HG03159 (cell line): ENCODE measurements at regions not wholly inside any gene's neighbourhood (a gene's known extent, or its start where the extent isn't known, plus 50 kb on each side); places are given as distances from the start of the nearest gene placed in this dataset.

Source experiments
- ATAC-seq: cut with Tn5 transposase; IDR thresholded peaks from one replicate; pipeline ENCODE4 v1.9.1; 2021; ENCODE audit warnings: mild to moderate bottlenecking, moderate library complexity; ENCODE audit not compliant: unreplicated experiment

GRCh38 chr20:17819395-17820093 is 119.8 kb downstream of the BANF2 start:
- no peak for ATAC-seq

- ATAC-seq: no peak
Measured at GRCh38 chr20:17818187-17818586, 118.4 kb downstream of the BANF2 start.

- ATAC-seq: no peak
Measured at GRCh38 chr20:17816804-17817587, 117.2 kb downstream of the BANF2 start.

- no peak for ATAC-seq
Measured at GRCh38 chr20:17811628-17811965, 111.8 kb downstream of the BANF2 start.

GRCh38 chr20:17810847-17811627 is 111.3 kb downstream of the BANF2 start:
- no peak for ATAC-seq

GRCh38 chr20:17810062-17810631 is 110.4 kb downstream of the BANF2 start:
- ATAC-seq: no peak

GRCh38 chr20:17809362-17810061 is 109.7 kb downstream of the BANF2 start:
- ATAC-seq: no peak

- no peak for ATAC-seq
Measured at GRCh38 chr20:17808782-17809181, 109.0 kb downstream of the BANF2 start.

GRCh38 chr20:17808357-17808756 is 108.6 kb downstream of the BANF2 start:
- no peak for ATAC-seq

GRCh38 chr20:17807651-17808050 is 107.9 kb downstream of the BANF2 start:
- no peak for ATAC-seq

GRCh38 chr20:17806739-17807441 is 107.1 kb downstream of the BANF2 start:
- no peak for ATAC-seq

GRCh38 chr20:17806107-17806506 is 106.3 kb downstream of the BANF2 start:
- no peak for ATAC-seq

GRCh38 chr20:17803765-17804164 is 104.0 kb downstream of the BANF2 start:
- no peak for ATAC-seq

GRCh38 chr20:17799575-17800227 is 99.9 kb downstream of the BANF2 start:
- ATAC-seq: no peak

- ATAC-seq: no peak
Measured at GRCh38 chr20:17798601-17799000, 98.8 kb downstream of the BANF2 start.

GRCh38 chr20:17797579-17797978 is 97.8 kb downstream of the BANF2 start:
- no peak for ATAC-seq

GRCh38 chr20:17797161-17797560 is 97.4 kb downstream of the BANF2 start:
- no peak for ATAC-seq

GRCh38 chr20:17796091-17796563 is 96.4 kb downstream of the BANF2 start:
- ATAC-seq: no peak

GRCh38 chr20:17795501-17796071 is 95.8 kb downstream of the BANF2 start:
- no peak for ATAC-seq
